K562 (cell line): ENCODE measurements at regions not wholly inside any gene's neighbourhood (a gene's known extent, or its start where the extent isn't known, plus 50 kb on each side); places are given as distances from the start of the nearest gene placed in this dataset.

Source experiments
- ARNT ChIP-seq, 2 experiments: fragments of 450-650 bp; IDR thresholded peaks; 2 replicates each; pipeline ENCODE4 v1.6.1; 2016; ENCODE audit warnings: mild to moderate bottlenecking in 1 of 2
- BRF1 ChIP-seq: IDR thresholded peaks from 3 replicates; pipeline ENCODE4 v1.6.1; 2011; ENCODE audit warnings: borderline replicate concordance, mild to moderate bottlenecking; ENCODE audit not compliant: insufficient read length; ENCODE audit errors: extremely low read depth
- CEBPZ ChIP-seq: fragments of 150-350 bp; IDR thresholded peaks from 2 replicates; pipeline ENCODE4 v1.6.1; 2014; ENCODE audit warnings: low read depth, mild to moderate bottlenecking, low read length, borderline replicate concordance
- CXXC5 ChIP-seq: fragments of 250-450 bp; sonication (Bioruptor Pico); IDR thresholded peaks from 2 replicates; pipeline ENCODE4 v1.8.0; 2022; ENCODE audit warnings: inconsistent platforms, mild to moderate bottlenecking, moderate library complexity
- EP300 ChIP-seq: IDR thresholded peaks from 2 replicates; pipeline ENCODE4 v1.6.1; 2012; ENCODE audit warnings: low read length, improper control_type of control experiment
- FOSL1 ChIP-seq: fragments of 200-800 bp; sonication (Bioruptor generic); conservative IDR thresholded peaks from 2 replicates; pipeline ENCODE4 v1.6.1; 2016; ENCODE audit warnings: missing genetic modification characterization, missing compliant biosample characterization
- GATAD2B ChIP-seq: fragments of 450-650 bp; IDR thresholded peaks from 2 replicates; pipeline ENCODE4 v1.6.1; 2017; ENCODE audit warnings: mild to moderate bottlenecking, borderline replicate concordance
- KLF16 ChIP-seq: IDR thresholded peaks from 2 replicates; pipeline ENCODE4 v1.6.1; 2016; ENCODE audit warnings: antibody characterized with exemption
- MTA2 ChIP-seq: fragments of 450-650 bp; IDR thresholded peaks from 2 replicates; pipeline ENCODE4 v1.6.1; 2016; ENCODE audit warnings: low read depth
- PML ChIP-seq: IDR thresholded peaks from 2 replicates; pipeline ENCODE4 v1.6.1; 2012; ENCODE audit warnings: low read length, inconsistent platforms
- POLR2AphosphoS5 ChIP-seq: IDR thresholded peaks from 2 replicates; pipeline ENCODE4 v1.6.1; 2011; ENCODE audit warnings: mild to moderate bottlenecking, low read depth, low read length, moderate library complexity; ENCODE audit not compliant: control insufficient read depth, insufficient read depth
- SMARCC2 ChIP-seq: fragments of 450-650 bp; IDR thresholded peaks from 2 replicates; pipeline ENCODE4 v1.6.1; 2017; ENCODE audit warnings: antibody characterized with exemption, moderate library complexity, mild to moderate bottlenecking, low read depth
- STAT5A ChIP-seq: IDR thresholded peaks from 2 replicates; pipeline ENCODE4 v1.6.1; 2012; ENCODE audit warnings: low read length, inconsistent platforms, borderline replicate concordance
- TCF3 ChIP-seq: sonication (generic); formaldehyde crosslinking; IDR thresholded peaks from 2 replicates; pipeline ENCODE4 v1.4.0; 2020; ENCODE audit warnings: mild to moderate bottlenecking, missing genetic modification reagents
- TEAD4 ChIP-seq, 2 experiments: sonication (generic) in 1 of 2; formaldehyde crosslinking in 1 of 2; IDR thresholded peaks; 2 replicates each; pipeline versions ENCODE4 v1.6.1 to v1.8.0; 2012 to 2022; ENCODE audit warnings: borderline replicate concordance in 1 of 2, inconsistent platforms in 1 of 2, low read length in 1 of 2, mild to moderate bottlenecking in 1 of 2, missing genetic modification reagents in 1 of 2
- ZBTB11 ChIP-seq, 3 experiments: fragments of 200-800 bp in 1 of 3; fragments of 250-450 bp in 1 of 3; fragments of 450-650 bp in 1 of 3; sonication (Bioruptor Pico) in 1 of 3; sonication (Bioruptor generic) in 1 of 3; formaldehyde crosslinking in 1 of 3; IDR thresholded peaks; 2 replicates each; pipeline versions ENCODE4 v1.6.1 to v1.8.0; 2016 to 2022; ENCODE audit warnings: mild to moderate bottlenecking in 2 of 3, missing genetic modification characterization in 2 of 3, missing compliant biosample characterization in 1 of 3, moderate library complexity in 1 of 3
- ZBTB26 ChIP-seq: fragments of 450-650 bp; formaldehyde crosslinking; IDR thresholded peaks from 2 replicates; pipeline ENCODE4 v1.4.0; 2022; ENCODE audit warnings: missing genetic modification characterization
- ZEB2 ChIP-seq: fragments of 450-650 bp; IDR thresholded peaks from 2 replicates; pipeline ENCODE4 v1.6.1; 2016

GRCh38 chrX:13235930-13236329 lies 83.9 kb downstream of the ATXN3L start (continued):
- TF ChIP-seq ZBTB26 (CRISPR knock-in tag), result no peak
- TF ChIP-seq TEAD4 (IDR thresholded peaks at IDR 0.05; ENCODE audit: low read length), result peak; percentile 85
- TF ChIP-seq TEAD4 (CRISPR knock-in tag; IDR thresholded peaks at IDR 0.05; ENCODE audit: borderline replicate concordance), result no peak
- no peak for TF ChIP-seq GATAD2B
- TF ChIP-seq STAT5A, result 0 out of 2 replicates have a peak, but pooled peaks have one; percentile 31
- TF ChIP-seq ZEB2, result 0 out of 2 replicates have a peak, but pooled peaks have one; percentile 19
- TF ChIP-seq BRF1, result no peak
- TF ChIP-seq SMARCC2, result peak; percentile 30; the same call in 1 of the 2 replicates
- TF ChIP-seq POLR2AphosphoS5, result peak; percentile 37; the same call in 1 of the 2 replicates
- TF ChIP-seq KLF16, result peak; percentile 59; the same call in 1 of the 2 replicates
- peak; percentile 87 for TF ChIP-seq TCF3 (CRISPR knock-in tag)
- peak; percentile 68 for TF ChIP-seq MTA2
- peak; percentile 84 for TF ChIP-seq EP300
- peak; percentile 60; the same call in 1 of the 2 replicates for TF ChIP-seq FOSL1 (tag)
- peak; percentile 52 for TF ChIP-seq CXXC5 (CRISPR knock-in tag)
- no peak for TF ChIP-seq CEBPZ
- 0 out of 6 replicates have a peak, but pooled peaks of 1 of the 3 experiments have one; percentile 34 for TF ChIP-seq ZBTB11 (CRISPR knock-in tag; IDR thresholded peaks at IDR 0.05)
- peak; percentile 58; the same call in 1 of the 2 replicates for TF ChIP-seq PML
- no peak for TF ChIP-seq ARNT (IDR thresholded peaks at IDR 0.05)
